ENCODE measurements at regions not wholly inside any gene's neighbourhood (a gene's known extent, or its start where the extent isn't known, plus 50 kb on each side); places are given as distances from the start of the nearest gene placed in this dataset.

GRCh38 chr9:115525111-115526058, 407.4 kb upstream of the TNC start:
- no peak for TF ChIP-seq EZH2 (IDR thresholded peaks at IDR 0.05; ENCODE audit: borderline replicate concordance)
- TF ChIP-seq CTCF (IDR thresholded peaks at IDR 0.05; ENCODE audit: poor library complexity): no peak
